B cell (primary cell): ENCODE measurements at regions not wholly inside any gene's neighbourhood (a gene's known extent, or its start where the extent isn't known, plus 50 kb on each side); places are given as distances from the start of the nearest gene placed in this dataset.

Experiments
- ATAC-seq: fragments of 200-7000 bp; cut with Tn5 transposase; one replicate; pipeline ENCODE4 v1.10.0; 2021; ENCODE audit warnings: low read depth, mild to moderate bottlenecking, moderate number of reproducible peaks, moderate library complexity
- CTCF ChIA-PET: fragments of 350-600 bp; sonication (Branson Sonifier 250); formaldehyde crosslinking; loops from one replicate; lab custom pipeline; 2021; ENCODE audit warnings: antibody characterized with exemption, inconsistent platforms; lab: Charles Lee
- POLR2A ChIA-PET: fragments of 350-600 bp; sonication (Branson Sonifier 250); formaldehyde crosslinking; loops from one replicate; lab custom pipeline; 2021; ENCODE audit warnings: antibody characterized with exemption; lab: Charles Lee
- DNase-seq: peaks from one replicate; pipeline ENCODE4 v3.0.0; 2013
- H2AFZ ChIP-seq: 2 replicates; pipeline ENCODE4 v1.6.1; 2012; ENCODE audit warnings: mild to moderate bottlenecking, low read depth, low read length; ENCODE audit not compliant: insufficient read depth, poor library complexity, severe bottlenecking
- H3K27ac ChIP-seq, 2 donors: 1 replicate in 1 of 2; 2 replicates in 1 of 2; pipeline ENCODE4 v1.5.1; 2012 to 2013; ENCODE audit warnings: low read length in 2 of 2, mild to moderate bottlenecking in 2 of 2, moderate library complexity in 1 of 2
- H3K27me3 ChIP-seq, 4 experiments: fragments of 200-600 bp in 1 of 4; sonication (generic) in 1 of 4; replicated peaks in 1 of 4; 1 replicate in 2 of 4; 2 replicates in 2 of 4; pipeline versions ENCODE4 v1.6.1 to v1.7.0; 2013 to 2016; ENCODE audit warnings: low read length in 3 of 4, mild to moderate bottlenecking in 2 of 4, mixed read lengths in 1 of 4, moderate library complexity in 1 of 4; ENCODE audit not compliant: insufficient read depth in 4 of 4, control insufficient read depth in 3 of 4; ENCODE audit errors: control extremely low read depth in 1 of 4
- H3K36me3 ChIP-seq, 2 experiments: replicated peaks in 1 of 2; 1 replicate in 1 of 2; 2 replicates in 1 of 2; pipeline versions ENCODE4 v1.6.1 to v1.7.1; 2013; ENCODE audit warnings: low read length in 1 of 2; ENCODE audit not compliant: insufficient read depth in 2 of 2, control insufficient read depth in 1 of 2; ENCODE audit errors: control extremely low read depth in 1 of 2, extremely low read depth in 1 of 2
- H3K4me1 ChIP-seq, 2 donors: fragments of 200-600 bp in 1 of 2; sonication (generic) in 1 of 2; 1 replicate in 1 of 2; 2 replicates in 1 of 2; pipeline versions ENCODE4 v1.5.1 to v1.6.1; 2013 to 2017; ENCODE audit warnings: low read length in 2 of 2; ENCODE audit not compliant: control insufficient read depth in 2 of 2, insufficient read depth in 2 of 2
- H3K4me2 ChIP-seq: replicated peaks from 2 replicates; pipeline ENCODE3; 2012; ENCODE audit warnings: mild to moderate bottlenecking, low read depth, low read length; ENCODE audit not compliant: poor library complexity, severe bottlenecking
- H3K4me3 ChIP-seq, 5 experiments: fragments of 200-600 bp in 1 of 5; sonication (generic) in 1 of 5; 1 replicate in 3 of 5; 2 replicates in 2 of 5; pipeline versions ENCODE4 v1.5.1 to v1.7.0; 2011 to 2016; ENCODE audit warnings: low read length in 4 of 5, mild to moderate bottlenecking in 4 of 5, low read depth in 2 of 5, control low read depth in 1 of 5, moderate library complexity in 1 of 5; ENCODE audit not compliant: insufficient read depth in 1 of 5; ENCODE audit errors: control extremely low read depth in 1 of 5, extremely low read depth in 1 of 5
- H3K79me2 ChIP-seq: fragments of 200-600 bp; sonication (generic); one replicate; pipeline ENCODE4 v1.6.0; 2016; ENCODE audit warnings: low read length; ENCODE audit not compliant: control insufficient read depth, insufficient read depth
- H3K9ac ChIP-seq: fragments of 200-600 bp; sonication (generic); 2 replicates; pipeline ENCODE4 v1.6.1; 2017; ENCODE audit warnings: mild to moderate bottlenecking, low read length, moderate library complexity
- H3K9me3 ChIP-seq, 3 donors: one replicate each; pipeline versions ENCODE4 v1.6.1 to v1.7.1; 2013; ENCODE audit warnings: low read length in 2 of 3; ENCODE audit not compliant: control insufficient read depth in 2 of 3, insufficient read depth in 1 of 3; ENCODE audit errors: control extremely low read depth in 1 of 3
- H4K20me1 ChIP-seq: 2 replicates; pipeline ENCODE4 v1.6.0; 2012; ENCODE audit warnings: mild to moderate bottlenecking, low read length; ENCODE audit not compliant: insufficient read depth, control insufficient read depth, poor library complexity, severe bottlenecking
- H3K27ac Mint-ChIP-seq: one replicate; pipeline ENCODE4 v1.8.0; 2021; ENCODE audit warnings: mixed read lengths
- H3K27me3 Mint-ChIP-seq: one replicate; pipeline ENCODE4 v1.8.0; 2021; ENCODE audit warnings: mixed read lengths
- H3K4me1 Mint-ChIP-seq: one replicate; pipeline ENCODE4 v1.8.0; 2021; ENCODE audit warnings: mixed read lengths
- H3K4me3 Mint-ChIP-seq: one replicate; pipeline ENCODE4 v1.8.0; 2021; ENCODE audit warnings: mixed read lengths
- H3K9me3 Mint-ChIP-seq: one replicate; pipeline ENCODE4 v1.8.0; 2022; ENCODE audit warnings: mixed read lengths; ENCODE audit not compliant: insufficient read depth
- EZH2 ChIP-seq: IDR thresholded peaks from 2 replicates; pipeline ENCODE4 v1.6.1; 2012; ENCODE audit warnings: borderline replicate concordance, low read depth, mild to moderate bottlenecking, moderate library complexity, low read length; ENCODE audit not compliant: insufficient read depth, poor library complexity, severe bottlenecking
- WGBS: methylation state at CpG from one replicate; pipeline ENCODE4 v1.1.5; 2013; ENCODE audit warnings: missing lambda C conversion rate; ENCODE audit not compliant: insufficient coverage; 5-methylcytosine and 5-hydroxymethylcytosine counted together
- intact Hi-C: fragments of 100-400 bp; cut with micrococcal nuclease; formaldehyde crosslinking; loops from one replicate; pipeline ENCODE4 v1.10.0; 2022
- TF ChIP-seq, protein P1 (sequence below): fragments of 200-600 bp; IDR thresholded peaks from one replicate; pipeline ENCODE4 v1.8.0; 2022; ENCODE audit warnings: antibody characterized with exemption, mild to moderate bottlenecking

GRCh38 chr11:115848611-115849010 is 344.4 kb upstream of the CADM1 start:
- H3K4me2 ChIP-seq = no peak overlapping the region
- no peaks in the 10 kb centered on the region for H3K27me3 ChIP-seq
- ATAC-seq (no peak), DNase-seq (no peak)
- Mint-ChIP-seq H3K4me1 (no peaks in the 10 kb centered on the region), H3K27ac (no peak overlapping the region), H3K9me3 (peaks cover 4% of the 10 kb centered on the region), H3K27me3 (peaks cover 3% of the 10 kb centered on the region), H3K4me3 (no peak overlapping the region)
- no peak overlapping the region for H3K9ac ChIP-seq
- H3K27ac ChIP-seq = no peak overlapping the region
- no peak overlapping the region for H3K4me3 ChIP-seq
- no peaks in the 10 kb centered on the region for H3K79me2 ChIP-seq
- no peaks in the 10 kb centered on the region for H3K4me1 ChIP-seq
- intact Hi-C loops = no loop called here
- H3K9me3 ChIP-seq = no peaks in the 10 kb centered on the region
- ChIA-PET CTCF (no interaction called here), POLR2A (no interaction called here)
- no peaks in the 10 kb centered on the region for H3K36me3 ChIP-seq
- 25% methylated on average over 1 of the region's 1 CpG for WGBS
- no peaks in the 10 kb centered on the region for H4K20me1 ChIP-seq
- no peak overlapping the region for H2AFZ ChIP-seq
- TF ChIP-seq, protein P1, sequence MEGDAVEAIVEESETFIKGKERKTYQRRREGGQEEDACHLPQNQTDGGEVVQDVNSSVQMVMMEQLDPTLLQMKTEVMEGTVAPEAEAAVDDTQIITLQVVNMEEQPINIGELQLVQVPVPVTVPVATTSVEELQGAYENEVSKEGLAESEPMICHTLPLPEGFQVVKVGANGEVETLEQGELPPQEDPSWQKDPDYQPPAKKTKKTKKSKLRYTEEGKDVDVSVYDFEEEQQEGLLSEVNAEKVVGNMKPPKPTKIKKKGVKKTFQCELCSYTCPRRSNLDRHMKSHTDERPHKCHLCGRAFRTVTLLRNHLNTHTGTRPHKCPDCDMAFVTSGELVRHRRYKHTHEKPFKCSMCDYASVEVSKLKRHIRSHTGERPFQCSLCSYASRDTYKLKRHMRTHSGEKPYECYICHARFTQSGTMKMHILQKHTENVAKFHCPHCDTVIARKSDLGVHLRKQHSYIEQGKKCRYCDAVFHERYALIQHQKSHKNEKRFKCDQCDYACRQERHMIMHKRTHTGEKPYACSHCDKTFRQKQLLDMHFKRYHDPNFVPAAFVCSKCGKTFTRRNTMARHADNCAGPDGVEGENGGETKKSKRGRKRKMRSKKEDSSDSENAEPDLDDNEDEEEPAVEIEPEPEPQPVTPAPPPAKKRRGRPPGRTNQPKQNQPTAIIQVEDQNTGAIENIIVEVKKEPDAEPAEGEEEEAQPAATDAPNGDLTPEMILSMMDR = no peak
- no peak for TF ChIP-seq EZH2

GRCh38 chr11:115848080-115848479 is 343.9 kb upstream of the CADM1 start:
- H3K4me3 Mint-ChIP-seq = no peak overlapping the region
- no peaks in the 10 kb centered on the region for H3K4me1 Mint-ChIP-seq
- H3K27ac Mint-ChIP-seq = no peak overlapping the region
- no peak overlapping the region for H3K27ac ChIP-seq
- no peaks in the 10 kb centered on the region for H4K20me1 ChIP-seq
- H3K4me2 ChIP-seq = no peak overlapping the region
- no peaks in the 10 kb centered on the region for H3K27me3 ChIP-seq
- no peaks in the 10 kb centered on the region for H3K27me3 Mint-ChIP-seq
- H3K4me1 ChIP-seq = no peaks in the 10 kb centered on the region
- no peaks in the 10 kb centered on the region for H3K36me3 ChIP-seq
- ATAC-seq (no peak), DNase-seq (no peak)
- H3K79me2 ChIP-seq = no peaks in the 10 kb centered on the region
- no peak overlapping the region for H2AFZ ChIP-seq
- intact Hi-C loops = no loop called here
- H3K9me3 ChIP-seq = no peaks in the 10 kb centered on the region
- no peak overlapping the region for H3K9ac ChIP-seq
- ChIA-PET POLR2A (no interaction called here), CTCF (no interaction called here)
- no peak overlapping the region for H3K4me3 ChIP-seq
- TF ChIP-seq, protein P1 = no peak
- TF ChIP-seq EZH2 = no peak
- no CpG with 5 or more reads among the region's 1 CpG for WGBS
- no peaks in the 10 kb centered on the region for H3K9me3 Mint-ChIP-seq
